H1 (cell line): ENCODE measurements at regions not wholly inside any gene's neighbourhood (a gene's known extent, or its start where the extent isn't known, plus 50 kb on each side); places are given as distances from the start of the nearest gene placed in this dataset.

ENCODE experiments used
- TEAD4 ChIP-seq: IDR thresholded peaks from 2 replicates; pipeline ENCODE4 v1.6.1; 2012; ENCODE audit warnings: low read depth, low read length, inconsistent platforms, mixed read lengths
- USF2 ChIP-seq: IDR thresholded peaks from 2 replicates; pipeline ENCODE4 v1.6.1; 2011; ENCODE audit warnings: low read length, improper control_type of control experiment

- TF ChIP-seq TEAD4 (no peak), USF2 (no peak)
Measured at GRCh38 chrX:30010471-30010870, 204.9 kb upstream of the MAGEB2 start (continued).
